ENCODE measurements at regions not wholly inside any gene's neighbourhood (a gene's known extent, or its start where the extent isn't known, plus 50 kb on each side); places are given as distances from the start of the nearest gene placed in this dataset.

DNA sequence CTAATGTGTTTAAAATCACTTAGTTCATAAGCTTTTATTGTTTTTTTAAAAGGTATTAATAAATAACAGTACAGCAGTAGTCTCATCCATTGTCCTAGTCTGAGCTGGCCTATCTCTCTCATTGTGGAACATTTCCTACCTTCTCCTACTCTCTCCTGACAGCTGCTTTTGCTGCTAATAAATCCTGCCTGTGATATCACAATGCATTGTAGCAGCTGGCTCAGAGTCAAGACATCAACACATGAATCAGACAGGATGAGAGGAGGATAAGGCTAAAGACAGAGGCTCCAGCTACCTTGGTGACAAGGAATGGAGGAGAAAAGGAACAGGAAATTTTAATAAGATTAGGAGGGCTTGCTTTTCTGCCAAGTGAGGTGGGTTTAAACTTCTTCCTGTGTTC lies 626.1 kb downstream of the HS3ST4 start:
- no peak for DNase-seq (ENCODE audit: low read depth)
- TF ChIP-seq, protein P1, sequence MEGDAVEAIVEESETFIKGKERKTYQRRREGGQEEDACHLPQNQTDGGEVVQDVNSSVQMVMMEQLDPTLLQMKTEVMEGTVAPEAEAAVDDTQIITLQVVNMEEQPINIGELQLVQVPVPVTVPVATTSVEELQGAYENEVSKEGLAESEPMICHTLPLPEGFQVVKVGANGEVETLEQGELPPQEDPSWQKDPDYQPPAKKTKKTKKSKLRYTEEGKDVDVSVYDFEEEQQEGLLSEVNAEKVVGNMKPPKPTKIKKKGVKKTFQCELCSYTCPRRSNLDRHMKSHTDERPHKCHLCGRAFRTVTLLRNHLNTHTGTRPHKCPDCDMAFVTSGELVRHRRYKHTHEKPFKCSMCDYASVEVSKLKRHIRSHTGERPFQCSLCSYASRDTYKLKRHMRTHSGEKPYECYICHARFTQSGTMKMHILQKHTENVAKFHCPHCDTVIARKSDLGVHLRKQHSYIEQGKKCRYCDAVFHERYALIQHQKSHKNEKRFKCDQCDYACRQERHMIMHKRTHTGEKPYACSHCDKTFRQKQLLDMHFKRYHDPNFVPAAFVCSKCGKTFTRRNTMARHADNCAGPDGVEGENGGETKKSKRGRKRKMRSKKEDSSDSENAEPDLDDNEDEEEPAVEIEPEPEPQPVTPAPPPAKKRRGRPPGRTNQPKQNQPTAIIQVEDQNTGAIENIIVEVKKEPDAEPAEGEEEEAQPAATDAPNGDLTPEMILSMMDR (IDR thresholded peaks at IDR 0.05; ENCODE audit: control insufficient read depth, insufficient read depth, low read depth, low read length, missing control alignments): no peak
- no peak overlapping the region for H3K4me3 ChIP-seq (ENCODE audit: control insufficient read depth, low read depth, low read length)

DNA sequence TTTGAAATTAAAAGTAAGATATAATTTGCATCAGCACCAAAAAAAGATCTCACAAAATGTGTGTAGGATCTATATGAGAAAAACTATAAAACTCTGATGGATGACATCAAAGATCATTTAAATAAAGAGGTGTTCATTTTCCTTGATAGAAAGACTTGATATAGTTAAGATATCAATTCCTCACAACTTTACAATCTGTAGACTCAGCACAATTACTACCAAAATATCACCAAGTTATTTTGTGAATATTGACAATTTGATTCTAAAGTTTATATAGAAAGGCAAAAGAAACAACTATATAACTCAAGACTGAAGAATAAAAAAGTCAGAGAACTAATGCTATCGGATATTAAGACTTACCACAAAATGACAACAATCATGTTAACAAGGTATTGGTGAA lies 638.9 kb downstream of the HS3ST4 start:
- no peak for DNase-seq (ENCODE audit: low read depth)
- H3K4me3 ChIP-seq (ENCODE audit: control insufficient read depth, low read depth, low read length): no peak overlapping the region
- TF ChIP-seq, protein P1 (IDR thresholded peaks at IDR 0.05; ENCODE audit: control insufficient read depth, insufficient read depth, low read depth, low read length, missing control alignments): no peak

DNA sequence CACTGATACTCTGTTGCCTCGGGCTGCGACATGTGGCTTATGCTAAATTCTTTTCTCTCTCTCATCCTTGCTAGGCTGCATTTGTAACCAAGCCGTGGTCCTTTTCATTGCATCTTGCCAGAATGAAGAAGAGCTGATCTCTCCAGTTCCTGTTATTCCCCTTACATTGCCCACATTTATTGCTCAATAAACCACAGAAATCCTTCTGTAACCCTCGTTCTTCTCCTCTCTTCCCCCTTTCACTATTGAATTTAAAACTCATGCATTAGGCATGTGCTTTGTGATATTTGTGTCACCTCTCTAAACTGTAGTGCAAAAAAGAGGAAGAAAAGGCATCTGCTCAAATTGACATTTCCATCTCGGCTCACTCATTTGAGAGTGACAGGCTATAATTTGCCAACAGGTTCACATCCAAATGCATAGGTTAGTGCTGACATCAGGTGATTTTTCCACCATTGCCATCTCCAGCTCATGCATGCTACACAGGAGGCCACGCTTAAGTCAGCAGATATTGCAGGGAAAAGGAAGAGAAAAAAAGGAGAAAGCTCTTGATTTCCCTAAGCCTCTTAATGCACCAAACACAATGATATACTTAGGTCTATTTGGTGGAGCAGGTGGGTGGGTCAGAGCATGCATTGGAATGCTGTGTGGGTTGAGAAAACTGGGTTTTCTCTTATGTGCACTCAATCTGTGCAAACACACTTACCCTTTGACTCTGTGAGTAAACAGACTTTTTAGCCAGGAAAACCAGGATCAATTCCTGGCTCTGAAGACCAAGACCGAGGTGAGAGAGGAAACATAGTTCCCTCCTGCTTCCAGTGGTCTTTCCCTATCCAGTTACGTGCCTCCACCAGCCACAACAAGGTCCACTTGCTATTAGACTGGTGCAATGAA lies 642.7 kb downstream of the HS3ST4 start:
- DNase-seq (ENCODE audit: low read depth): no peak
- TF ChIP-seq, protein P1 (IDR thresholded peaks at IDR 0.05; ENCODE audit: control insufficient read depth, insufficient read depth, low read depth, low read length, missing control alignments): no peak

DNA sequence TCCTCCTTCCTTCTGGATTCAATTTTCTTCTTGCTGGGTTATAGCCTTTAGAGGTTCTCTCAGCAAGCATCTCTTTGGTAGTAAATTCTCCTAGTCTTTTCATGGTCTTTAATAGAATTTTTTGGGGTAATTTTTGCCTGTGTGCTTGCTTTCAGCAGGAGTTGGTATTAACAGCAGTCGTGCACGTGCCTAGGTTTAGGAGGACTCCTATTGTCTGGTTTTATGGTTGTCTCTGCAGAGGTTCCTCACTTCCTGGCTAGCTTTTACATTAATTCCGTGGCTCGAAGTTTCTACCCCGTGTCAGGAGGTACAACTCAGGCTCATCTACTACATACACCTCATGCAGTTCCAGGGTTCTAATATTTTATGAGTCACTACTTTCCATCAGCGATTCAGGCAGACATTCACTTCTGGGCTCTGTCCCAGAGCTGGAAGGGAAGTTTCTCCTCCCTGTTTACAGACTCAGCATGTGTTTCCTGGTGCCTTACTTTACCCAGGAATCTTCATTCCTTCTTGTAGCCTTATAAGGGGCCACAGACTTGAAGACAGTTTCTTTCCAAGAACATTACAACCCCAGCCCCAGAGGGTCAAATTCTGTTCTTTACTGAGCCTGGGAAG lies 643.6 kb downstream of the HS3ST4 start:
- no peak overlapping the region for H3K4me3 ChIP-seq (ENCODE audit: control insufficient read depth, low read depth, low read length)
- TF ChIP-seq, protein P1 (IDR thresholded peaks at IDR 0.05; ENCODE audit: control insufficient read depth, insufficient read depth, low read depth, low read length, missing control alignments): no peak
- no peak for DNase-seq (ENCODE audit: low read depth)

More for the DNA sequence above, 642.7 kb downstream of the HS3ST4 start:
- no peak overlapping the region for H3K4me3 ChIP-seq (ENCODE audit: control insufficient read depth, low read depth, low read length)

DNA sequence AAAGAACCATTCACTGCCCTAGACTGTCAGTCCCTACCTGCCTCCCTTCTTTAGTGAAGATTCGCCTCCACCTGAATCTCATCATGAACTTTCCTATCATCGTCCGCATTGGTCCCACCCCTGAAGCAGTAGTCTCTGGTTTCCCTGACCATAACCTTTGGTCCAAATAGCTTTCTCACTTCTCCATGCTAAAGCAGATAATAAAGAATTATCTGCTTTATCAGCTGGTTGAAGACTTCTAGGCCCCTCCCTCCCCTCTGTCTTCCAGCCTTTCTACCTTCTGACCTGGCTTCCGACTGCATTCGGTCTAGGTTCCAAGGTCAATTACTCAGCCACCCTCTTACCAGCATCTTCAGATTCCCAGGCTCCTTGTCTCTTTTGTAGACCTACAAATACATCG lies 650.9 kb downstream of the HS3ST4 start:
- H3K4me3 ChIP-seq (ENCODE audit: control insufficient read depth, low read depth, low read length): no peak overlapping the region
- TF ChIP-seq, protein P1 (IDR thresholded peaks at IDR 0.05; ENCODE audit: control insufficient read depth, insufficient read depth, low read depth, low read length, missing control alignments): no peak
- no peak for DNase-seq (ENCODE audit: low read depth)

DNA sequence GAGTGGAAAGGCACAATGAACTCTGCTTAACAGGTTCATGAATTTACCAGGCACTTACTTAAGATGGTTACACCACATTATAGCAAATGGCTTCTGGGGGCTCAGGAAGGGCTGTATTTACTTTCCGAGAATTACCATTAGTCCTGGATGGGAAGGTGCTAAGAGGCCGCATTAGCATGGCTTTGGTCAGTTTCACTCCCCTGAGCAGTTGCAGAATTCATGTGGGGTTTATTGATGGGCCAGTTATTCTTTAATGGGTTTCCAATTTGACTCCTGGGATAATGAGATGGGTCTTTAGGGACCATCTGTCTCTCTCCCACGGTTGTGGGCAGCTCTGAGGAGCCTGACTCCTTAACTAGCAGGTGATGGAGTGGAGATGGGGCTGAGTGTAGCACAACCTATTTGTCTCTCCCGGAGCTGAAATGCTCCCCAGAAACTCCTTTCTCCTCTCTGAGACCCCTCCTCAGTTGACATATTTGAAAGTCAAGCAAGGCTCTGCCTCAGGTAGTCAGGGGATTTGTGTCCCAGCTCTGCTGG lies 652.5 kb downstream of the HS3ST4 start:
- no peak for DNase-seq (ENCODE audit: low read depth)
- TF ChIP-seq, protein P1 (IDR thresholded peaks at IDR 0.05; ENCODE audit: control insufficient read depth, insufficient read depth, low read depth, low read length, missing control alignments): no peak
- H3K4me3 ChIP-seq (ENCODE audit: control insufficient read depth, low read depth, low read length): no peak overlapping the region

Measured in AG09309 (cell line).